ENCODE measurements at regions not wholly inside any gene's neighbourhood (a gene's known extent, or its start where the extent isn't known, plus 50 kb on each side); places are given as distances from the start of the nearest gene placed in this dataset.

DNA sequence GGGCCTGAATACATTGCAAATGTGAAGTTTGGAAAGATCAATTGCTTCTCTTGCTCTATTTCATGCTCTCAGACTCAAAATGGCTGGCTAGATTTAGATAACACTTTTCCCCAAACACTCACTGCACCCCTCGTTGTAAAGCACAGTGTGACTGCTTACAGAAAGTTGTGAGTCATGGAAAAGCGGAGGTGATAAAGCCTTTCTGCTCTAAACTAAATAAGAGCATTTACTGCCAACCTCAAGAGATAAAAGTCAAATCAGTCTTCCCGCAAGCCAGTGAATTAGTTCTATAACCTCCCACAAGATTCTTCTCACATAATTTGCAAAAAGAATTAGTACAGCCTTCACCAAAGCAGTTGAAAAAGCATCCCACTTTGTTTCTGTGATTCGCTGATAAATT, 168.7 kb downstream of the WT1 start:
- Histone ChIP-seq H3K27me3 (no peaks in the 10 kb centered on the region), H3K4me3 (no peak overlapping the region), H3K36me3 (no peaks in the 10 kb centered on the region), H3K9me3 (no peaks in the 10 kb centered on the region), H3K4me1 (no peaks in the 10 kb centered on the region), H3K27ac (no peak overlapping the region)
- 66 to 73% methylated on average over 4 of the region's 4 CpGs for WGBS, 2 donors
- TF ChIP-seq POLR2A (IDR thresholded peaks at IDR 0.05) (no peak), POLR2AphosphoS5 (IDR thresholded peaks at IDR 0.05) (no peak), EP300 (IDR thresholded peaks at IDR 0.05) (no peak)
- TF ChIP-seq, protein P1, sequence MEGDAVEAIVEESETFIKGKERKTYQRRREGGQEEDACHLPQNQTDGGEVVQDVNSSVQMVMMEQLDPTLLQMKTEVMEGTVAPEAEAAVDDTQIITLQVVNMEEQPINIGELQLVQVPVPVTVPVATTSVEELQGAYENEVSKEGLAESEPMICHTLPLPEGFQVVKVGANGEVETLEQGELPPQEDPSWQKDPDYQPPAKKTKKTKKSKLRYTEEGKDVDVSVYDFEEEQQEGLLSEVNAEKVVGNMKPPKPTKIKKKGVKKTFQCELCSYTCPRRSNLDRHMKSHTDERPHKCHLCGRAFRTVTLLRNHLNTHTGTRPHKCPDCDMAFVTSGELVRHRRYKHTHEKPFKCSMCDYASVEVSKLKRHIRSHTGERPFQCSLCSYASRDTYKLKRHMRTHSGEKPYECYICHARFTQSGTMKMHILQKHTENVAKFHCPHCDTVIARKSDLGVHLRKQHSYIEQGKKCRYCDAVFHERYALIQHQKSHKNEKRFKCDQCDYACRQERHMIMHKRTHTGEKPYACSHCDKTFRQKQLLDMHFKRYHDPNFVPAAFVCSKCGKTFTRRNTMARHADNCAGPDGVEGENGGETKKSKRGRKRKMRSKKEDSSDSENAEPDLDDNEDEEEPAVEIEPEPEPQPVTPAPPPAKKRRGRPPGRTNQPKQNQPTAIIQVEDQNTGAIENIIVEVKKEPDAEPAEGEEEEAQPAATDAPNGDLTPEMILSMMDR (IDR thresholded peaks at IDR 0.05) = no peak
- intact Hi-C loops (cut with DNase I) = no loop called here
- no peak for DNase-seq

GRCh38 chr11:32267679-32268187, 167.6 kb downstream of the WT1 start:
- DNase-seq = no peak
- intact Hi-C loops (cut with DNase I) = no loop called here
- WGBS, 2 donors = 76 to 77% methylated on average over 7 of the region's 7 CpGs
- Histone ChIP-seq H3K27me3 (no peaks in the 10 kb centered on the region), H3K4me3 (no peak overlapping the region), H3K9me3 (no peaks in the 10 kb centered on the region), H3K4me1 (no peaks in the 10 kb centered on the region), H3K36me3 (no peaks in the 10 kb centered on the region), H3K27ac (no peak overlapping the region)
- TF ChIP-seq, protein P1 (IDR thresholded peaks at IDR 0.05) = no peak
- TF ChIP-seq EP300 (IDR thresholded peaks at IDR 0.05) = no peak
- no peak for TF ChIP-seq POLR2A (IDR thresholded peaks at IDR 0.05)
- no peak for TF ChIP-seq POLR2AphosphoS5 (IDR thresholded peaks at IDR 0.05)

DNA sequence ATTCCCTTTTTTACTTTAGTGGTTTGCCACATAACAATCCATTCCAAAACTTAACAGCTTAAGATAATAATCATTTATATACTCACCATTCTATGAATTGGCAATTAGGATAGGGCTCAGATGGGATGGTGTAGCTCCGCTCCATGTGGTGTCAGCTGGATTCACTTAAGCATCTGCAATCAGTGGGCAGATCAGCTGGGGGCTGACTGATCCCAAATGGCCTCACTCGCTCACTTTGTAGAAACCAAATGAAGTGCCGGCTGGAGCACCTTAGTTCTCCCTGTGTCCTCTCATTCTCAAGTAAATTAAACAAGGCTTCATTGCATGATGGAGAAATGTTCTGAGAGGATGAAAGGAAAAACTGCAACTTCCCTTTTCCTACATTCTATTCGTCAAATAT, 161.4 kb downstream of the WT1 start:
- Histone ChIP-seq H3K4me1 (no peaks in the 10 kb centered on the region), H3K4me3 (no peak overlapping the region), H3K36me3 (no peaks in the 10 kb centered on the region), H3K9me3 (no peaks in the 10 kb centered on the region), H3K27me3 (no peaks in the 10 kb centered on the region), H3K27ac (no peak overlapping the region)
- TF ChIP-seq POLR2AphosphoS5 (IDR thresholded peaks at IDR 0.05) (no peak), POLR2A (IDR thresholded peaks at IDR 0.05) (no peak)
- TF ChIP-seq, protein P1 (IDR thresholded peaks at IDR 0.05) = no peak
- no peak for DNase-seq
- 82 to 85% methylated on average over 4 of the region's 4 CpGs for WGBS, 2 donors
- intact Hi-C loops (cut with DNase I) = no loop called here

GRCh38 chr11:32279672-32280071, 155.7 kb downstream of the WT1 start:
- H3K4me3 ChIP-seq = no peak overlapping the region
- H3K27ac ChIP-seq = no peak overlapping the region
- H3K36me3 ChIP-seq = no peaks in the 10 kb centered on the region
- DNase-seq = no peak
- no peaks in the 10 kb centered on the region for H3K4me1 ChIP-seq
- intact Hi-C loops (cut with DNase I) = no loop called here
- H3K9me3 ChIP-seq = no peaks in the 10 kb centered on the region
- TF ChIP-seq POLR2AphosphoS5 (IDR thresholded peaks at IDR 0.05) (no peak), POLR2A (IDR thresholded peaks at IDR 0.05) (no peak), EP300 (IDR thresholded peaks at IDR 0.05) (no peak)
- TF ChIP-seq, protein P1 (IDR thresholded peaks at IDR 0.05) = no peak
- 62 to 66% methylated on average over 3 of the region's 3 CpGs for WGBS, 2 donors
- H3K27me3 ChIP-seq = no peaks in the 10 kb centered on the region

DNA sequence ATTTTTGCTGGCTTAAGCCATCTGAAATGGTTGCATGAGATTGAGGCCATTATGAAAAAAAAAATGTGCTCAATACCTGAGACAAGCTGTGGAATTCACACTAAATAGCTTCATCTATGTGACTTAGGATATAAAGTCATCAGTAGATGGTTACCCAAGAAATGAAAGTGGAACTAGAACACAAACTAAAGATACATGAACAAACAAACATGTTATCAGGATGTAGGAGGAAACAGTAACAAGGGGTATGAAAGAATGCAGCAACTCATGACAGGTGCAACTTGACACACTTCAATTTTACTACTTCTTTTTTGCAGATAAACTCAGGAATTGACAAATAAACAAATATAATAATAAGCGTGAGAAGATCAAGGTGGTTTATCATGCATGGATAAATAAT, 155.0 kb downstream of the WT1 start:
- intact Hi-C loops (cut with DNase I) = no loop called here
- no peak overlapping the region for H3K4me3 ChIP-seq
- no peaks in the 10 kb centered on the region for H3K27me3 ChIP-seq
- no peak overlapping the region for H3K27ac ChIP-seq
- WGBS, 2 donors = 24 to 82% methylated on average over 1 of the region's 1 CpG
- no peaks in the 10 kb centered on the region for H3K36me3 ChIP-seq
- H3K9me3 ChIP-seq = no peaks in the 10 kb centered on the region
- no peaks in the 10 kb centered on the region for H3K4me1 ChIP-seq
- no peak for DNase-seq
- TF ChIP-seq POLR2A (IDR thresholded peaks at IDR 0.05) = no peak
- no peak for TF ChIP-seq POLR2AphosphoS5 (IDR thresholded peaks at IDR 0.05)
- TF ChIP-seq, protein P1 (IDR thresholded peaks at IDR 0.05) = no peak
- TF ChIP-seq EP300 (IDR thresholded peaks at IDR 0.05) = no peak
